Esophagus mucosa (tissue), 1 donor: ENCODE measurements at regions not wholly inside any gene's neighbourhood (a gene's known extent, or its start where the extent isn't known, plus 50 kb on each side); places are given as distances from the start of the nearest gene placed in this dataset.
"Not testable (repeated sequence)": the region's sequence is repeated elsewhere in the genome, so short reads cannot be mapped to it uniquely, and the experiment has no call there.

Source experiments
- ATAC-seq: fragments of 200-7000 bp; cut with Tn5 transposase; one replicate; pipeline ENCODE4 v1.9.1; 2020
- donor health status: DM: yes; HTN: yes; CAD: no.

- ATAC-seq: no peak
Observed at GRCh38 chr6:79391480-79391879, 145.8 kb downstream of the LCA5 start.

DNA sequence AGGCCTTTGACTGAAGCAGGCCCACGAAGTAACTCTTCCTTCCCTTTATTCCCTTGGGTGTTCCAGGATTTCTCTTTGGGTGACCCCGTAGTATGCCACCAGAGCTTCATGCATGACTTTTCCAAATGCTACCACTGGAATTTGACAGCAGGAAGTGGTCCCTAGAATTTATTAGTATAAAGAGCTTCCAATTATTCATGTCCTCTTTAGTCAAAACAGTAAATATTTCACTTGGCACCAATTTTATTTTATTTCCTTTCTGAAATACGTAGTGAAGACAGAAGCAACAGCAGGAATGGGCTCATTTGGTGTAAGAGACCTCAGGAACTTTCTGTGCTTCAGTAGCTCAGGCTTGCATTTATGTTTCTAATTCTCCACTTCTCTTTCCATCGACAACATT lies 151.3 kb downstream of the LCA5 start:
- no peak for ATAC-seq

- no peak for ATAC-seq
Observed at GRCh38 chr6:79385333-79385732, 150.9 kb upstream of the HMGN3 start.

DNA sequence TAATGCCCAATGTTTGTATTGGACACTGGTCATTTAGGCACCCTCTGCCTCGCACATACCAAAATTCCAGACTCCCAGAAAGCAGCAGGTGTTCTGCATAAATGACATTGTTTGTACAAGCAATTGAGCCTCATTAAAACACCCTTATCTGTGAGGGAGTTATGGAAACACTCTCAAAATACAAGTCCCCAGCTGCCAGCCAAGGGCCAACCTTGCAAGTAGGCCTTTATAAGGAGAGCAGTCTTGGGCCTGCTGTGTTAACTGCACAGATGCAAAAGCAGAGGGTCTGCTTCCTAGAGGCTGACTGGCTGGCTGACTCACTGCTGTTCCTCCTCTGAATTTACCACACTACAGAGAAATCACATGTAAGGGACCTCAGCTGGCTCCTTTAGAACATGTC lies 150.4 kb upstream of the HMGN3 start:
- ATAC-seq: no peak

GRCh38 chr6:79378957-79379356 lies 144.5 kb upstream of the HMGN3 start:
- no peak for ATAC-seq

DNA sequence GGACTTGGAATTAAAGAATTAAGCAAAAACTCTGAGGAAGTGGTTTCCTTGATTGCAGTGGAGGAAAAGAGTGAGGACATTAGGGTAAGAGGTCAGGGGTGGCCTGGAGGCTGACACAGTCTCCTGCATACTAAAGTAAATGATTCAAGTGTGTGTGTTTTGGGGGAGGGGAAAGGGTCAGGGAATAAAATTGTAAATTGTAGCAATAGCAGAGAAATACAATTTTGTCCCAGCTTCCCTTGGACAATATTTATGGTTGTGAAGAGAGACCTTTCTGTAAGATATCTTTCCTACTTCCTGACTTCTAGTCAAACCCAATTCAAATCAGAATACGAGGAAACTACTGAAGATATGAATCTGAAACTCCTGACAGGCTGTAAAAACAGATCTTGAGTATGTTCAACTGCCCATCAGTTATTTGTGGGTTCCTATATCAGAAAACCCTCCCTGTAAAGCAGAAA lies 143.4 kb upstream of the HMGN3 start:
- ATAC-seq: no peak

- no peak for ATAC-seq
Observed at GRCh38 chr6:79377047-79377446, 142.6 kb upstream of the HMGN3 start.

DNA sequence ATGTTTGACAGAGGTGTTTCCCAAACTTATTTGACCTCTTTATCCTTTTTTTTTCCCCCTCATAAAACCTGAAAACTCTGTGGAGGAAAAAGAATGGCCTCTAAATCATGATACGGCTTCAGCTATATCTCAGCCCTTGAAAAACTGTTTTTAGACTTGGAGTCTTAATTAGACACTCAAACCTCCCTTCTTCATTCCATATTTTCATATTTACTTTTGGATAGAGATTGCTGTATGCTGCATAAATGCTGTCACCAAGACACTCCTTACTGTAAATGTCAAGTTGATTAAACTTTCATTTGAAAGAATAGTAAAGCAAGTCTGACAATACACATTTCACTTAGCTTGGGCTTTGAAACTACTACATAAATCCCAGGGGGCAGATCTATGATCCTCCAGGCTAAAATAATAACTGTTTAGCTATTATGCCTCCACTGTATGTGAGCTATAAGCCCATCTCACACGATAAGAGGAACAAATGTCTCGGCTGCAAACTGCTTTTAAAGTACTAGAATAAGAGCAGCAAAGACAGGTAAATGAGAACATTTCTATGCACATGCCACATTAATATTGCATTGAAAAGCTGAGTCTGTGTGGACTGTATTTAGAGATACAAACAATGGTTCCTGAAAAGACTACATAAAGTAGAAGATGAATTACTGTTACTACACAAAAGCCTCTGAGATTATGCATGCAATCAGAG lies 141.3 kb upstream of the HMGN3 start:
- ATAC-seq: no peak

GRCh38 chr6:79374308-79374707 lies 139.8 kb upstream of the HMGN3 start:
- no peak for ATAC-seq

DNA sequence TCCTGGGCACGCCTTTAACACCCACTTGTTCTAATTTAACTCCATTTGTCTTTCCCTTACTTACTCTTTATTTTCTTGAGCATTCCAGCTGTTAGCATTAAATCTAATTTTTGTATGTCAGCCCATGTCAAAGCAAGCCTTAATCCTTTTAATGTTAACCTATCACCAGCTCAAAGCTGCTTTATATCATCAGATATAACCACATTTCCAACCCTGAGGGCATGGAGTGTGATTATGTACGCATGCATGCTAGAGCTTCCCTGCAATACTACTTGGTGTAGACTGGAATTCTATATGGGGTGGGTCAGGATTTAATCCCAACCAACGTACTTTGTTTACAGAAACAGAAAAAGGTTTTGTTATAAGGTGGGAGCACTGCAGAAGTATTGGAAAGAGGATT lies 139.4 kb upstream of the HMGN3 start:
- ATAC-seq: no peak

DNA sequence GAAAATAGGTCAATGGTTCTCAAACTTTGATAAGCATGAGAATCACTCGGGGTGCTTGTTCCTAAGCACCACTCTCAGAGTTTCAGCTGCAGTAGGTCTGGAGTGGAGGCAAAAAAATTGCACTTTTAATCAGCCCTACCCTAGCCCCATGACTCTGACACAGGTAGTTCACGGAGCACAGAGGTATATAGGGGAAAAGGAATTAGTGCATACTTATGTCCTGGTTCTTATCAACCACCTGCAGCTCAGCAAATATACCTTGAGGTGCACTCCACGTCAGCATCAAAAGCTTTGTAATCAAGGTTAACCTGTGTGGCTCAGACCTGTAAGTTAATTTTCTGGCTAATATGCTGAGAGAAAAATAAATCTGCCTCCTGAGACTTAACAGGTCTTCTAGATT lies 138.8 kb upstream of the HMGN3 start:
- ATAC-seq: no peak

- no peak for ATAC-seq
Observed at GRCh38 chr6:79372757-79373156, 138.3 kb upstream of the HMGN3 start.

- no peak for ATAC-seq
Observed at GRCh38 chr6:79369026-79369425, 134.5 kb upstream of the HMGN3 start.

DNA sequence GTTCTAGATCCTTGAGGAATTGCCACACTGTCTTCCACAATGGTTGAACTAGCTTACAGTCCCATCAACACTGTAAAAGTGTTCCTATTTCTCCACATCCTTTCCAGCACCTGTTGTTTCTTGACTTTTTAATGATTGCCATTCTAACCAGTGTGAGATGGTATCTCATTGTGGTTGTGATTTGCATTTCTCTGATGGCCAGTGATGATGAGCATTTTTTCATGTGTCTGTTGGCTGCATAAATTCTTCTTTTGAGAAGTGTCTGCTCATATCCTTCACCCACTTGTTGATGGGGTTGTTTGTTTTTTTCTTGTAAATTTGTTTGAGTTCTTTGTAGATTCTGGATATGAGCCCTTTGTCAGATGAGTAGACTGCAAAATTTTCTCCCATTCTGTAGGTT lies 129.0 kb upstream of the HMGN3 start:
- ATAC-seq: not testable (repeated sequence)

GRCh38 chr6:79361074-79361473 lies 126.6 kb upstream of the HMGN3 start:
- ATAC-seq: not testable (repeated sequence)

- no peak for ATAC-seq
Observed at GRCh38 chr6:79353226-79353625, 118.7 kb upstream of the HMGN3 start.

DNA sequence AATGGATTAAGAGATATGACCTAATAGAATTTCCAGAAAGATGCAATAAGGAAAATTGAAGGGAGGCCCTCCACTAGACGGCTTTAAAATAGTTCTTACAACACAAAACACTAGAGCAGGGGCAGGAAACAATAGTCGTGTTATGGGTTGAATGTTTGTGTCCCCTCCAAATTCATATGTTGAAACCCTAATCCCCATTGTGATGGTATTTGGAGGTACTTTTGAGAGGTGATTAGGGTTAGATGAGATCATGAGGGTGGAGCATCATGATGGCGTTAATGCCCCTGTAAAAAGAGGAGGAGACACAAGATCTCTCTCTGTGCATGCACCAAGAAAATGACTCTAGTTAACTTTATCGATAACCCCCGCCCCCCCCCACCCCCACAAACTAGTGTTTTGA lies 104.0 kb upstream of the HMGN3 start:
- no peak for ATAC-seq

- ATAC-seq: no peak
Observed at GRCh38 chr6:79335133-79335674, 100.7 kb upstream of the HMGN3 start.

DNA sequence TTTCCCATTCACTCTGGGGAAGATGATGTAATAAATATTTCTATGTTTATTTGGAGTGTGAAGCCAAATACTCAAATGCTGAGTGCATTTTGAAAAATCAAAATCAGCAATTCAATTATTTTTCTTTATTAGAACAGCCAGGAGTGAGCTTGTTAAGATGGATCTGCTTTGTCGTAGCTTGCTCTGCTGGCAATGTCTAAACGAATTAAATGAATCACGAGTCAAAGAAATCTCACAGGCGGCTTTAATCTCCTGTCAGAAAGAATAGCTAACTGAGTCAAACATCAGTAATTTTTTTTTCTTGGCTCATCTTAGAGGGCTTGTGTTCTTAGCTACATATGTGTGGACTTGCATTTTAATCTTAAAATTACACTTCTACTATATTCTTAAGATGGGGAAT lies 100.2 kb upstream of the HMGN3 start:
- ATAC-seq: peak; percentile 87

GRCh38 chr6:79330704-79331103 lies 96.2 kb upstream of the HMGN3 start:
- ATAC-seq: no peak

DNA sequence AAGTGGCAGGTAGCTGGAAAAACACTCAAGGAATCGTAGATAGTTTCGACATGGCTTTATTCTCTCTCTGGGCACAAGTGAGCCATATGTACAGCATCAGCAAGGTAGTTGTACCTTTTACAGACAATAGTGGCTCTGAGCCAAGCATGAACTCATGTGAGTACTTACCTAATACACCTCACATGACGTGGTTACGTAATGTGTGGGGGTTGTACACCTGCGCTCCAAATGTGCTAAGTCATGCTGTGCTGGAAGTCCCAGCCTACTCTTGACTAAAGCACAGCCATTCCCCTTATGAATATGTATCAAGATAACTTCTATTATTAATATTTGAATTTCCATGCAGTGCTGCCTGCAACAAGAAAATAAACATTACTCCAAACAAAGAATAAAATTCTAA lies 78.8 kb upstream of the HMGN3 start:
- ATAC-seq: peak; percentile 98

DNA sequence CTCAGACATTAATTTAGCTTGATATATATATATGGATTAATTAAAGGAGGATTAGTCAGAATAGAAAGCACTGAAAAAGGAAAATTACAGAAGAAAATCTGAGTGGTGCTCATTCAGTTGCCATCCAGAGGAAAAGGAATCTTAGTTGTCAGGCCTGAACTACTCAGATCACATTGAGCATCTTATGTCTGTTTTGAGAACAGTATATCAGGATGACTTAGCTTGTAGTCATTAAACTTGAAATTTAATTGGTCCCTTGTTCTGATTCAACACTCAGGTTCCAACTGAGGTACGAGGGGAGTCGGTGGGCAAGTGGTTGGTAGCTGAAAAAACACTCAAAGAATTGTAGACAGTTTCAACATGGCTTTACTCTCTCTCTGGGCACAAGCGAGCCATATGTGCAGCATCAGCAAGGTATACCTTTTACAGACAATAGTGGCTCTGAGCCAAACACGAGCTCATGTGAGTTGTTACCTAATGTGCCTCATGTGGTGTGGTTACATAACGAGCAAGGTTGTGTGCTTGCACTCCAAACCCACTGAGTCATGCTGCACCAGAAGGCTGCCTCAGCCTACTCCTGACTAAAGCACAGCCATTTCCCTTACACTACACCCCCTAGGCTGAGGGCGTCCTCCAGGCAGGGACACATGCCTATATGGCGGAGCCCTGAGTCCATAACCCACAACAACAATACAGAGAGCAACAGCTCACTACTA lies 73.0 kb upstream of the HMGN3 start:
- peak; percentile 93 for ATAC-seq

GRCh38 chr6:79305020-79305419 lies 70.5 kb upstream of the HMGN3 start:
- ATAC-seq: no peak

- ATAC-seq: peak; percentile 36
Observed at GRCh38 chr6:79302341-79302740, 67.9 kb upstream of the HMGN3 start.
